Ovary (tissue), 3 donors: ENCODE measurements at regions not wholly inside any gene's neighbourhood (a gene's known extent, or its start where the extent isn't known, plus 50 kb on each side); places are given as distances from the start of the nearest gene placed in this dataset.

Experiments
- POLR2A ChIP-seq: fragments of 450-650 bp; IDR thresholded peaks from one replicate; pipeline ENCODE4 v1.6.1; 2017; ENCODE audit warnings: antibody characterized with exemption, mild to moderate bottlenecking, moderate library complexity
- TF ChIP-seq, protein P1 (sequence below), 3 donors: fragments of 450-650 bp in 2 of 3; fragments of 200-600 bp in 1 of 3; IDR thresholded peaks; one replicate each; pipeline versions ENCODE4 v1.5.1 to v1.8.0; 2016 to 2022; ENCODE audit warnings: antibody characterized with exemption in 3 of 3, mild to moderate bottlenecking in 1 of 3
- donor health status: DM: no; HTN: no; CAD: no.

DNA sequence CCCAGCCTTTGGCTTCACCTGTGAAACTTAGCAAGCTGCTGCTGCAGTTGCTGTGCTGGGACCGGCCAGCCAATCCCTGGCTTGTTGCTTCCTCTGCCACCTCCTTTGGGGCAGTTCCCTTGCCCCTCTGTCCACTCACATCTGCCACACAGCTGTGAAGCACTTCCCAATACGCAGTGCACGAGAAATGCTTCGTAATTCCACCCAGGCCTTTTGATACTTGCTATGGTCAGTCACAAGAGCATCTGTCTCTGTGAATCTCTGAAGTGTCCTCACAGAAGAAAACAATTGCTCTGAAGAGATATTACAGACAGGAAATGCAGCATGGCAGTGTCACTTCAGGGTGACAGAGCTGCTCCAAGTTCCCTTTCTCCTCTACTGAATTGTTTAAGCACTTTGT, 208.5 kb downstream of the PTEN start:
- TF ChIP-seq, protein P1, sequence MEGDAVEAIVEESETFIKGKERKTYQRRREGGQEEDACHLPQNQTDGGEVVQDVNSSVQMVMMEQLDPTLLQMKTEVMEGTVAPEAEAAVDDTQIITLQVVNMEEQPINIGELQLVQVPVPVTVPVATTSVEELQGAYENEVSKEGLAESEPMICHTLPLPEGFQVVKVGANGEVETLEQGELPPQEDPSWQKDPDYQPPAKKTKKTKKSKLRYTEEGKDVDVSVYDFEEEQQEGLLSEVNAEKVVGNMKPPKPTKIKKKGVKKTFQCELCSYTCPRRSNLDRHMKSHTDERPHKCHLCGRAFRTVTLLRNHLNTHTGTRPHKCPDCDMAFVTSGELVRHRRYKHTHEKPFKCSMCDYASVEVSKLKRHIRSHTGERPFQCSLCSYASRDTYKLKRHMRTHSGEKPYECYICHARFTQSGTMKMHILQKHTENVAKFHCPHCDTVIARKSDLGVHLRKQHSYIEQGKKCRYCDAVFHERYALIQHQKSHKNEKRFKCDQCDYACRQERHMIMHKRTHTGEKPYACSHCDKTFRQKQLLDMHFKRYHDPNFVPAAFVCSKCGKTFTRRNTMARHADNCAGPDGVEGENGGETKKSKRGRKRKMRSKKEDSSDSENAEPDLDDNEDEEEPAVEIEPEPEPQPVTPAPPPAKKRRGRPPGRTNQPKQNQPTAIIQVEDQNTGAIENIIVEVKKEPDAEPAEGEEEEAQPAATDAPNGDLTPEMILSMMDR (IDR thresholded peaks at IDR 0.05) = no peak
- TF ChIP-seq POLR2A = no peak
